AG09319 (cell line): ENCODE measurements at regions not wholly inside any gene's neighbourhood (a gene's known extent, or its start where the extent isn't known, plus 50 kb on each side); places are given as distances from the start of the nearest gene placed in this dataset.

ENCODE experiments used
- DNase-seq: peaks from one replicate; pipeline ENCODE4 v3.0.0-alpha.2; 2010; ENCODE audit warnings: low read depth; ENCODE audit errors: extremely low read depth
- CTCF ChIP-seq: IDR thresholded peaks from 2 replicates; pipeline ENCODE4 v1.5.1; 2011; ENCODE audit warnings: low read depth, mild to moderate bottlenecking, inconsistent platforms, low read length, moderate library complexity

DNA sequence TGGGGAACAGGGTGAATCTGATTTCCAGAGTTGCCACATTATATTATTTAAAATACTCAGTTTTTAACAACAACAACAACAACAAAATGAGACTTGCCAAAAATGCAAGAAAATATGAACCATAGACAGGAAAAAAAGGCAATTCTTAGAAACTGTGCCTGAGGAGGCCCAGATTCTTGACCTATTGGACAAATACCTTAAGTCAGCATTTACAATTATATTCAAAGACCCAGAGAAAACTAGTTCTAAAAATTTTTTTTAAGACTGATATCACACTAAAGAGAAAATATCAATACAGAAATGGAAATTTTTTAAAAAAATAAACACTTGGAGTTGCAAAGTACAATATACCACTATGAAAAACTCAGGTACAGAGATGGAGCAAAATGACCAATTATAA, 152.8 kb upstream of the LYPLAL1 start:
- no peak for TF ChIP-seq CTCF
- no peak for DNase-seq

GRCh38 chr1:219027146-219027673, 146.5 kb upstream of the LYPLAL1 start:
- no peak for TF ChIP-seq CTCF
- no peak for DNase-seq

- no peak for DNase-seq
- TF ChIP-seq CTCF = no peak
Observed at GRCh38 chr1:219031809-219032208, 141.9 kb upstream of the LYPLAL1 start.

DNA sequence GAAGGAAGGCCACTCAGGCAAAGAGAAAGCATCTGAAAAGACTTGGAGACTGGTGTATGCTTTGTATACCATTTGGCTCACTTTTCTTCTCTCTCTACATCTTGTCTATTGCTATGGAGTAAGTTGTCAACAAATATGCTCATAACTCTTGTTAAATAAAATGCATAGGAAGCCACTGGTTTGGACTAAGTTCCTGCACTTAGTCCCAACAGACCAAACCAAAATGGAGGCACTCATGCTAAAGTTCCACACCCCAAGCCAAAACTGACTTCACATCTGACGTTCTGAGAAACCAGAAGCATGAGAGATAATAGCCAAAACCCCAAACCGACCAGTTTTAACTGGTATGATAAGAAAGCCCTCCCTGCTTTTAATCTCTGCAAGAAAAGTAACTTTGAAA, 135.3 kb upstream of the LYPLAL1 start:
- DNase-seq = no peak
- TF ChIP-seq CTCF = no peak

- no peak for TF ChIP-seq CTCF
- no peak for DNase-seq
Observed at GRCh38 chr1:219039017-219039681, 134.5 kb upstream of the LYPLAL1 start.

- no peak for DNase-seq
- TF ChIP-seq CTCF = no peak
Observed at GRCh38 chr1:219039682-219040154, 134.0 kb upstream of the LYPLAL1 start.

- no peak for TF ChIP-seq CTCF
- no peak for DNase-seq
Observed at GRCh38 chr1:219040291-219040690, 133.4 kb upstream of the LYPLAL1 start.
